WTC11 (cell line): ENCODE measurements at regions not wholly inside any gene's neighbourhood (a gene's known extent, or its start where the extent isn't known, plus 50 kb on each side); places are given as distances from the start of the nearest gene placed in this dataset.

ENCODE experiments used
- CBFB ChIP-seq: sonication (generic); formaldehyde crosslinking; IDR thresholded peaks from 2 replicates; pipeline ENCODE4 v1.8.1; 2022; ENCODE audit warnings: mild to moderate bottlenecking, low read depth, missing genetic modification reagents
- CTCF ChIP-seq: fragments of 200-600 bp; IDR thresholded peaks from 2 replicates; pipeline ENCODE4 v1.8.0; 2022; ENCODE audit warnings: antibody characterized with exemption
- FOXJ3 ChIP-seq: sonication (generic); formaldehyde crosslinking; IDR thresholded peaks from 2 replicates; pipeline ENCODE4 v1.9.0; 2021; ENCODE audit warnings: missing genetic modification reagents, mild to moderate bottlenecking, borderline replicate concordance
- TEAD4 ChIP-seq: sonication (generic); formaldehyde crosslinking; IDR thresholded peaks from 2 replicates; pipeline ENCODE4 v1.8.0; 2022; ENCODE audit warnings: mild to moderate bottlenecking, missing genetic modification reagents
- ZNF512 ChIP-seq: sonication (generic); formaldehyde crosslinking; IDR thresholded peaks from 2 replicates; pipeline ENCODE4 v1.8.1; 2022; ENCODE audit warnings: missing genetic modification reagents, borderline replicate concordance

- TF ChIP-seq CTCF (no peak), CBFB (CRISPR knock-in tag) (no peak), TEAD4 (CRISPR knock-in tag) (no peak), ZNF512 (no peak), FOXJ3 (no peak)
Measured at GRCh38 chr2:183260527-183260926, 136.3 kb downstream of the NUP35 start.
